Kidney epithelial cell (primary cell): ENCODE measurements at regions not wholly inside any gene's neighbourhood (a gene's known extent, or its start where the extent isn't known, plus 50 kb on each side); places are given as distances from the start of the nearest gene placed in this dataset.
"Not testable (repeated sequence)": the region's sequence is repeated elsewhere in the genome, so short reads cannot be mapped to it uniquely, and the experiment has no call there.

Experiments
- DNase-seq: peaks from one replicate; pipeline ENCODE4 v3.0.0-alpha.2; 2010; ENCODE audit warnings: low read depth
- H3K27me3 ChIP-seq: 2 replicates; pipeline ENCODE4 v1.6.0; 2011; ENCODE audit warnings: low read length; ENCODE audit not compliant: control insufficient read depth, insufficient read depth
- H3K36me3 ChIP-seq: 2 replicates; pipeline ENCODE4 v1.5.1; 2011; ENCODE audit warnings: low read length; ENCODE audit not compliant: control insufficient read depth, insufficient read depth
- H3K4me3 ChIP-seq: 2 replicates; pipeline ENCODE4 v1.5.1; 2011; ENCODE audit warnings: low read depth, mild to moderate bottlenecking, control low read depth, low read length
- CTCF ChIP-seq: IDR thresholded peaks from 2 replicates; pipeline ENCODE4 v1.5.1; 2011; ENCODE audit warnings: mild to moderate bottlenecking, moderate library complexity, low read length, control low read depth, inconsistent platforms; ENCODE audit not compliant: insufficient read depth, poor library complexity, severe bottlenecking

- no peak overlapping the region for H3K4me3 ChIP-seq
- DNase-seq = peak; percentile 26
- TF ChIP-seq CTCF = no peak
- H3K36me3 ChIP-seq = no peaks in the 10 kb centered on the region
- H3K27me3 ChIP-seq = no peaks in the 10 kb centered on the region
Measured at GRCh38 chrX:97898798-97899197, 1015.1 kb downstream of the RPA4 start.

- no peak for TF ChIP-seq CTCF
- no peak for DNase-seq
- no peaks in the 10 kb centered on the region for H3K36me3 ChIP-seq
- no peak overlapping the region for H3K4me3 ChIP-seq
- no peaks in the 10 kb centered on the region for H3K27me3 ChIP-seq
Measured at GRCh38 chrX:97907791-97908190, 1024.1 kb downstream of the RPA4 start.

GRCh38 chrX:97909245-97909644 is 1025.5 kb downstream of the RPA4 start:
- Histone ChIP-seq H3K36me3 (no peaks in the 10 kb centered on the region), H3K27me3 (no peaks in the 10 kb centered on the region), H3K4me3 (no peak overlapping the region)
- no peak for DNase-seq
- no peak for TF ChIP-seq CTCF

- not testable (repeated sequence) for H3K4me3 ChIP-seq, DNase-seq, H3K36me3 ChIP-seq, H3K27me3 ChIP-seq
Measured at GRCh38 chrX:97915390-97915789, 1031.7 kb downstream of the RPA4 start.

GRCh38 chrX:97921223-97921622 is 1037.5 kb downstream of the RPA4 start:
- not testable (repeated sequence) for H3K27me3 ChIP-seq, DNase-seq, H3K36me3 ChIP-seq, H3K4me3 ChIP-seq

GRCh38 chrX:97931586-97931985 is 1047.9 kb downstream of the RPA4 start:
- no peak for TF ChIP-seq CTCF
- no peaks in the 10 kb centered on the region for H3K27me3 ChIP-seq
- no peak overlapping the region for H3K4me3 ChIP-seq
- no peak for DNase-seq
- no peaks in the 10 kb centered on the region for H3K36me3 ChIP-seq

GRCh38 chrX:97936296-97936695 is 1052.6 kb downstream of the RPA4 start:
- Histone ChIP-seq H3K27me3 (no peaks in the 10 kb centered on the region), H3K4me3 (no peak overlapping the region), H3K36me3 (no peaks in the 10 kb centered on the region)
- no peak for TF ChIP-seq CTCF
- no peak for DNase-seq
